Right cardiac atrium (tissue), 5 donors: ENCODE measurements at regions not wholly inside any gene's neighbourhood (a gene's known extent, or its start where the extent isn't known, plus 50 kb on each side); places are given as distances from the start of the nearest gene placed in this dataset.

ENCODE experiments used
- ATAC-seq, 2 donors: fragments of 200-7000 bp; cut with Tn5 transposase; one replicate each; pipeline versions ENCODE4 v1.8.0 to v1.9.1; 2020; ENCODE audit warnings: moderate library complexity in 2 of 2, mild to moderate bottlenecking in 1 of 2
- DNase-seq, 3 donors: peaks; one replicate each; pipeline ENCODE4 v3.0.0-alpha.2; 2020
- H3K27ac ChIP-seq: one replicate; pipeline ENCODE4 v1.5.1; 2013; ENCODE audit warnings: mild to moderate bottlenecking, low read length, control low read depth, moderate library complexity
- H3K27me3 ChIP-seq: one replicate; pipeline ENCODE4 v1.6.1; 2013; ENCODE audit not compliant: control insufficient read depth, insufficient read depth
- H3K4me1 ChIP-seq: one replicate; pipeline ENCODE4 v1.6.1; 2013; ENCODE audit warnings: low read length; ENCODE audit not compliant: control insufficient read depth, insufficient read depth
- H3K4me3 ChIP-seq: one replicate; pipeline ENCODE4 v1.5.1; 2013; ENCODE audit warnings: low read length, control low read depth
- H3K9me3 ChIP-seq: one replicate; pipeline ENCODE4 v1.6.1; 2013; ENCODE audit warnings: low read length; ENCODE audit not compliant: control insufficient read depth
- WGBS: extraction: QIAGEN DNeasy Blood & Tissue Kit; methylation state at CpG from one replicate; pipeline ENCODE4 v1.1.7; 2013; 5-methylcytosine and 5-hydroxymethylcytosine counted together
- intact Hi-C, 4 donors: fragments of 100-400 bp; cut with DNase I; formaldehyde crosslinking; loops; one replicate each; pipeline versions ENCODE4 v1.11.0 to v1.14.0; 2022 to 2023
- donor health status: healthy with polysubstance abuse.
- donor health status: DM: no; HTN: yes; CAD: no.
- donor health status: DM: no; HTN: no; CAD: no.
- donor health status: DM: no; HTN: yes; CAD: no; lungs with severe emphysema.
- donor health status: DM: yes; HTN: yes; CAD: no.

DNA sequence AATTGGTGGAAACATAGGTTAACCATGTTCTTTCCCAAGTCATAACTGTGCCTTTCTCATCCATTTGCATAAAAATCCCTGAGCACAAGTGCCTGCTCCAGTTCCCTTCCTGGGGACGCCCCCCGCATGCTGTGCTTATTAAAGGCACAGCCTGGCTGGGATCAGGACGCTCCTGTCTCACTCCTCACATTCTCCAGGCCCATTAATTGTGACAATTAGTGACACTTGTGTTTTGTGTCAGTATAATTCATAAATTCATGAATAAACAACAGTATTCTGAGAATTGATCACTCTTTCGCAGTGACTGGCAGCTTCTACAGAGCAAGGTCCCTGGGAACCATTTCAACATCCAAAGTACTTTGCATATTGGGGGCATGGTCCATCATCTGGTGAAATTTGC lies 1354.4 kb downstream of the TBC1D22A start:
- Histone ChIP-seq H3K4me3 (no peak overlapping the region), H3K9me3 (no peaks in the 10 kb centered on the region), H3K27ac (no peak overlapping the region), H3K27me3 (no peaks in the 10 kb centered on the region), H3K4me1 (no peaks in the 10 kb centered on the region)
- ATAC-seq = no peak
- 73% methylated on average over 4 of the region's 4 CpGs for WGBS
- DNase-seq = no peak
- intact Hi-C loops = no loop called here

DNA sequence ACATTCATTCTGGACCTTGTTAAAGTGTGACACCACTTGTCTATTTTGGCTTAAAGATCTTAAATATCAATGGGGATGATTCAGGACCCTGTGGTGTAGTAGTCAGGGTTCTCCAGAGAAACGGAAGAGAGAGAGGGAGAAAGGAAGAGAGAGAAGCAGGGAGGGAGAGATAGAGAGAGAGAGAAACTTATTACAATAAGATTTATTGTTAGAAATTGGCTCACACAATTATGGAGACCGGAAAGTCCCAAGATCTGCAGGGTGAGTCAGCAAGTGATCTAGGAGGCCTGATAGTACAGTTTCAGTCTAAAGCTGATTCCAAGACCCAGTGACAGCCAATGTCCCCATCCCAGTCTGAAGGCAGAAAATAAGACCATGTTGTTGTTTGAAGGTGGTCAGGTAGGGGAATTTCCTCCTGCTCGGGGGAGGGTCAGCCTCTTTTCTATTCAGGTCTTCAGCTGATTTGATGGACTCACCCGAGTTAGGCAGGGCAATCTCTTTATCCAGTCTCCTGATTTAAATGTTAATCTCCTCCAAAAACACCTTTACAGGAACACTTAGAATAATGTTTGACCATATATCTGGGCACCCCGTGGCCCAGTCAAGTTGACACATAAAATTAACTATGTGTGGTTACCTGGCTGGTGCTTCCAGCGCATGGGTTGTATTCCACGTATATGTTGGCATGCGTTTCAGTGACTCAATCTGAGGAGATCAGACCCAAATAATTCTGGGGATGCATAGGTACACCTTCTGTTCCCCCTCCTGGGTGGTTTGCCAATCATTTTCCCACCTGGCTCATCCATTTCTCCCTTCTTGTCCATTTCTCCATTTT lies 1350.5 kb downstream of the TBC1D22A start:
- Histone ChIP-seq H3K27me3 (no peaks in the 10 kb centered on the region), H3K4me3 (no peak overlapping the region), H3K9me3 (no peaks in the 10 kb centered on the region), H3K4me1 (no peaks in the 10 kb centered on the region), H3K27ac (no peak overlapping the region)
- no peak for DNase-seq
- intact Hi-C loops = no loop called here
- 69% methylated on average over 8 of the region's 8 CpGs for WGBS
- no peak for ATAC-seq

DNA sequence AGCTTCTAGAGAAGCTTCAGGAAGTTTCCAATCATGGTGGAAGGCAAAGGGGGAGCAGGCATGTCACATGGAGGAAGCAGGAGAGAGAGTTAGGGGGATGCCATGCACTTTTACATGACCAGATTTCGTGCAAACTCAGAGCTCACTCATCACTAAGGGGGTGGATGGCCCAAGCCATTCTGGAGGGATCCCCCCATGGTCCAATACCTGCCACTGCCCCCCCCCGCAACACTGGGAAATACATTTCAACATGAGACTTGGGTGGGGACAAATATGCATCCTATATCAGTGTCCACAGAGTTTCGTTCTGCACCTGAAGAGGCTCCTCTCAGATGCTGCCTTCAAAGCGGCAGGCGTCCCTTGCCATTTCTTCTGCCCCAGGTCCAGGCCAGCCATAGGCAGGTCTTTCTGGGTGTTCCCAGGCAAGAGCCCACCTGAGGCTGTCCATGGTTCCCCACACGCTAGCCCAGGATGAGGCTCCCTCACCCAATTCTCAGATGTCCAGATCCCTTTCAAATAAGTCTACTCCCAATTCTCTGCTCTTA lies 1344.3 kb downstream of the TBC1D22A start:
- H3K27me3 ChIP-seq = no peaks in the 10 kb centered on the region

GRCh38 chr22:48106215-48106614 lies 1343.8 kb downstream of the TBC1D22A start:
- intact Hi-C loops = no loop called here
- no peaks in the 10 kb centered on the region for H3K4me1 ChIP-seq
- no peak overlapping the region for H3K27ac ChIP-seq
- DNase-seq (no peak), ATAC-seq (no peak)
- no peak overlapping the region for H3K4me3 ChIP-seq
- WGBS = 75% methylated on average over 11 of the region's 11 CpGs
- H3K9me3 ChIP-seq = no peaks in the 10 kb centered on the region
- no peaks in the 10 kb centered on the region for H3K27me3 ChIP-seq

More for the DNA sequence above, 1344.3 kb downstream of the TBC1D22A start:
- DNase-seq = no peak
- no peak for ATAC-seq
- Histone ChIP-seq H3K4me1 (no peaks in the 10 kb centered on the region), H3K4me3 (no peak overlapping the region), H3K9me3 (no peaks in the 10 kb centered on the region), H3K27ac (no peak overlapping the region)
- 85% methylated on average over 6 of the region's 6 CpGs for WGBS
- intact Hi-C loops = no loop called here

GRCh38 chr22:48105259-48105658 lies 1342.8 kb downstream of the TBC1D22A start:
- WGBS = 59% methylated on average over 9 of the region's 9 CpGs
- Histone ChIP-seq H3K27me3 (no peaks in the 10 kb centered on the region), H3K9me3 (no peaks in the 10 kb centered on the region), H3K4me1 (no peaks in the 10 kb centered on the region), H3K27ac (no peak overlapping the region), H3K4me3 (no peak overlapping the region)
- DNase-seq (no peak), ATAC-seq (no peak)
- intact Hi-C loops = no loop called here

DNA sequence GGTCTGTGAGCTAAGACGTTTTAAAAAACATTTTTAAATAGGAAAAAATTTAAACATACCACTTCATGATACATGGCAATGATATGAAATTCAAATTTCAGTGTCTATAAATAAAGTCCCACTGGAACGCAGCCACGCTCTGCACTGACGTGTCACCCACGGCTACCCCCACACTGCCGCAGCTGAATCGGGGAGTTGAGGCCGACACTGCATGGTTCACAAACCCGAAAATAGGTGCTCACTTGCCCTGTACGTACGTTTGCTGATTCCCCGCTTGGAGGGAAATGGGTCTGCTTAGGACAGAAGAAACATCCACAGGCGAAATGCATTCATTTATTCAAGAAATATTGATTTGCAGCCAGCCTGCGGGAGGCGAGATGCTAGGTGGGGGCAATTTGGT lies 1342.3 kb downstream of the TBC1D22A start:
- no peak overlapping the region for H3K4me3 ChIP-seq
- no peaks in the 10 kb centered on the region for H3K27me3 ChIP-seq
- DNase-seq (no peak), ATAC-seq (no peak)
- no peaks in the 10 kb centered on the region for H3K9me3 ChIP-seq
- H3K4me1 ChIP-seq = no peaks in the 10 kb centered on the region
- WGBS = 75% methylated on average over 15 of the region's 15 CpGs
- intact Hi-C loops = no loop called here
- H3K27ac ChIP-seq = no peak overlapping the region

- H3K27me3 ChIP-seq = no peaks in the 10 kb centered on the region
- 84% methylated on average over 18 of the region's 18 CpGs for WGBS
- H3K27ac ChIP-seq = no peak overlapping the region
- H3K4me1 ChIP-seq = no peaks in the 10 kb centered on the region
- no peak overlapping the region for H3K4me3 ChIP-seq
- no peaks in the 10 kb centered on the region for H3K9me3 ChIP-seq
- DNase-seq = no peak
- intact Hi-C loops = no loop called here
- no peak for ATAC-seq
Observed at GRCh38 chr22:48104102-48104738, 1341.8 kb downstream of the TBC1D22A start.

- intact Hi-C loops = no loop called here
- DNase-seq = no peak
- no peaks in the 10 kb centered on the region for H3K4me1 ChIP-seq
- ATAC-seq = no peak
- H3K4me3 ChIP-seq = no peak overlapping the region
- H3K9me3 ChIP-seq = no peaks in the 10 kb centered on the region
- WGBS = 66% methylated on average over 24 of the region's 24 CpGs
- no peaks in the 10 kb centered on the region for H3K27me3 ChIP-seq
- H3K27ac ChIP-seq = no peak overlapping the region
Observed at GRCh38 chr22:48103126-48103875, 1340.9 kb downstream of the TBC1D22A start.

DNA sequence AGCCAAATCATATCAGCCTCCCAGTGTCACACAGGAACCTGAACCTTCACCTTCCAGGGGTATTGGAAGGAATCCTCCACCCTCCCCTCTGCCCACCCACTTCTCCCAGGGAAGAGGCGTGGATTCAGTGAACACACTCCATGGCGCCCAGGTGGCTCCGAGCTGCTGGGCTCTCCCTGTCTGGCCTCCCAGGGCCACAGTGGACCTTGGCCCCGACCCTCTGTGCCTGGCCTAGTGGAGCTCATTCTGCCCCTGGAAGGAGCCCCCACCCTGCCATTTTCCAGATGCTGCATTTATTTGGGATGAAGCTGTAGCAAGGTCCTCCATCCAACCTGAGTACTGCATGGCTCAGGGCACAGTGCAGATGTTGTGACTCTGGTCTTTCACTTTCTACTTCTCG lies 1340.1 kb downstream of the TBC1D22A start:
- no peak for DNase-seq
- Histone ChIP-seq H3K4me3 (no peak overlapping the region), H3K27me3 (no peaks in the 10 kb centered on the region), H3K9me3 (no peaks in the 10 kb centered on the region), H3K27ac (no peak overlapping the region), H3K4me1 (no peaks in the 10 kb centered on the region)
- no peak for ATAC-seq
- WGBS = 79% methylated on average over 5 of the region's 5 CpGs
- intact Hi-C loops = no loop called here

DNA sequence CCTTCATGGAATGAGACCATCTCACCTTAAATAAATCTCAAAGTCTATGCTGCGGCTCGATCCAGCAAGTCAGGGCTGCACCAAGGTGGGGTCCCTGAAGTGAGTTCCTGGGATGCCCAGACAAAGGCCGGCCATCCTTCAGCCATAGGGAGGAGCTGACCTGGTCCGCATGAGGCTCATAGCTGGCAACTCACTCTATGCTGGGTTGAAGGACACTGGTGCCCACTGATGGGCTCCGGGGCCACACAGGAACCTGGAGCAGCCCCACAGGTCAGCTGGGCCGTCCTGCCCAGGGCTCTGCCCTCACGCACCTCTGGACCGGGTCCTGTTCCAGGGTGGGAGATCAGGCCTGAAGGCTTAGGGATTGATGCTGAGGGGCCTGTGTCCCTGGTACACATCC lies 1339.3 kb downstream of the TBC1D22A start:
- intact Hi-C loops = no loop called here
- 92% methylated on average over 8 of the region's 8 CpGs for WGBS
- Histone ChIP-seq H3K4me3 (no peak overlapping the region), H3K4me1 (no peaks in the 10 kb centered on the region), H3K9me3 (no peaks in the 10 kb centered on the region), H3K27ac (no peak overlapping the region), H3K27me3 (no peaks in the 10 kb centered on the region)
- ATAC-seq (no peak), DNase-seq (no peak)
